HL-60 (cell line): ENCODE measurements at regions not wholly inside any gene's neighbourhood (a gene's known extent, or its start where the extent isn't known, plus 50 kb on each side); places are given as distances from the start of the nearest gene placed in this dataset.

Experiments
- CTCF ChIP-seq: IDR thresholded peaks from one replicate; pipeline ENCODE4 v1.5.1; 2011; ENCODE audit warnings: low read length, control low read depth, inconsistent platforms; ENCODE audit not compliant: insufficient read depth
- POLR2AphosphoS5 ChIP-seq: IDR thresholded peaks from 2 replicates; pipeline ENCODE4 v1.6.1; 2012; ENCODE audit warnings: low read depth
- SPI1 ChIP-seq: IDR thresholded peaks from 2 replicates; pipeline ENCODE4 v1.6.1; 2012; ENCODE audit warnings: low read depth, mild to moderate bottlenecking, borderline replicate concordance

GRCh38 chr16:55017321-55017720, 86.7 kb downstream of the IRX5 start:
- TF ChIP-seq CTCF (no peak), SPI1 (no peak), POLR2AphosphoS5 (no peak)
